ENCODE measurements at regions not wholly inside any gene's neighbourhood (a gene's known extent, or its start where the extent isn't known, plus 50 kb on each side); places are given as distances from the start of the nearest gene placed in this dataset.
"Not testable (repeated sequence)": the region's sequence is repeated elsewhere in the genome, so short reads cannot be mapped to it uniquely, and the experiment has no call there.

GRCh38 chr4:84126911-84127310 lies 372.2 kb downstream of the NKX6-1 start:
- TF ChIP-seq CTCF, POLR2A, EP300 (IDR thresholded peaks at IDR 0.05): not testable (repeated sequence)

Measured in tibial nerve (tissue), 4 donors.